Right atrium auricular region (tissue), 2 donors: ENCODE measurements at regions not wholly inside any gene's neighbourhood (a gene's known extent, or its start where the extent isn't known, plus 50 kb on each side); places are given as distances from the start of the nearest gene placed in this dataset.

Experiments
- DNase-seq: peaks from one replicate; pipeline ENCODE4 v3.0.0-alpha.2; 2019; ENCODE audit warnings: low spot score
- H3K27ac ChIP-seq, 2 donors: fragments of 200-600 bp; sonication (generic); 1 replicate in 1 of 2; 2 replicates in 1 of 2; pipeline ENCODE4 v1.5.1; 2016 to 2019
- H3K27me3 ChIP-seq, 2 donors: fragments of 200-600 bp; sonication (generic); one replicate each; pipeline versions ENCODE4 v1.5.1 to v1.6.0; 2017 to 2019
- H3K36me3 ChIP-seq: fragments of 200-600 bp; sonication (generic); one replicate; pipeline ENCODE4 v1.5.1; 2016
- H3K4me1 ChIP-seq, 2 donors: fragments of 200-600 bp; sonication (generic); one replicate each; pipeline versions ENCODE4 v1.5.1 to v1.6.0; 2017 to 2019
- H3K4me3 ChIP-seq, 2 donors: fragments of 200-600 bp; sonication (generic); 1 replicate in 1 of 2; 2 replicates in 1 of 2; pipeline ENCODE4 v1.5.1; 2017 to 2019; ENCODE audit warnings: mild to moderate bottlenecking in 1 of 2, moderate library complexity in 1 of 2
- H3K9me3 ChIP-seq, 2 donors: fragments of 200-600 bp; sonication (generic); one replicate each; pipeline ENCODE4 v1.5.1; 2019
- CTCF ChIP-seq, 2 donors: fragments of 200-600 bp; sonication (generic); IDR thresholded peaks; one replicate each; pipeline ENCODE4 v1.5.1; 2019; ENCODE audit warnings: antibody characterized with exemption in 2 of 2

GRCh38 chr12:124693111-124693723, 125.8 kb upstream of the NCOR2 start:
- no peak for DNase-seq
- no peak for TF ChIP-seq CTCF (IDR thresholded peaks at IDR 0.05)
- Histone ChIP-seq H3K4me3 (no peak overlapping the region), H3K27me3 (no peaks in the 10 kb centered on the region), H3K27ac (no peak overlapping the region), H3K9me3 (peaks cover 0 to 18% of the 10 kb centered on the region in 2 donors), H3K36me3 (no peaks in the 10 kb centered on the region), H3K4me1 (peaks cover 0 to 33% of the 10 kb centered on the region in 2 donors)

GRCh38 chr12:124692443-124692842, 125.0 kb upstream of the NCOR2 start:
- no peak for TF ChIP-seq CTCF (IDR thresholded peaks at IDR 0.05)
- Histone ChIP-seq H3K27me3 (no peaks in the 10 kb centered on the region), H3K9me3 (peaks cover 0 to 18% of the 10 kb centered on the region in 2 donors), H3K36me3 (no peaks in the 10 kb centered on the region), H3K4me1 (peaks cover 0 to 34% of the 10 kb centered on the region in 2 donors), H3K4me3 (no peak overlapping the region), H3K27ac (no peak overlapping the region)
- DNase-seq = no peak

- peaks cover 0 to 32% of the 10 kb centered on the region in 2 donors for H3K4me1 ChIP-seq
- no peaks in the 10 kb centered on the region for H3K36me3 ChIP-seq
- no peak overlapping the region for H3K27ac ChIP-seq
- no peak for TF ChIP-seq CTCF (IDR thresholded peaks at IDR 0.05)
- H3K4me3 ChIP-seq = no peak overlapping the region
- peaks cover 0 to 21% of the 10 kb centered on the region in 2 donors for H3K9me3 ChIP-seq
- DNase-seq = no peak
- no peaks in the 10 kb centered on the region for H3K27me3 ChIP-seq
Measured at GRCh38 chr12:124691429-124691828, 124.0 kb upstream of the NCOR2 start.

- TF ChIP-seq CTCF (IDR thresholded peaks at IDR 0.05) = no peak
- Histone ChIP-seq H3K4me1 (peaks cover 0 to 42% of the 10 kb centered on the region in 2 donors), H3K9me3 (peaks cover 0 to 21% of the 10 kb centered on the region in 2 donors), H3K36me3 (no peaks in the 10 kb centered on the region), H3K4me3 (no peak overlapping the region), H3K27me3 (no peaks in the 10 kb centered on the region), H3K27ac (no peak overlapping the region)
- DNase-seq = no peak
Measured at GRCh38 chr12:124689631-124690030, 122.2 kb upstream of the NCOR2 start.

- H3K27me3 ChIP-seq = no peaks in the 10 kb centered on the region
- DNase-seq = no peak
- no peak overlapping the region for H3K4me3 ChIP-seq
- peaks cover 0 to 43% of the 10 kb centered on the region in 2 donors for H3K4me1 ChIP-seq
- TF ChIP-seq CTCF (IDR thresholded peaks at IDR 0.05) = no peak
- peaks cover 0 to 21% of the 10 kb centered on the region in 2 donors for H3K9me3 ChIP-seq
- no peaks in the 10 kb centered on the region for H3K36me3 ChIP-seq
- H3K27ac ChIP-seq = peak overlapping the region; percentile 54 to 59
Measured at GRCh38 chr12:124688356-124688992, 121.1 kb upstream of the NCOR2 start.
